ENCODE measurements at regions not wholly inside any gene's neighbourhood (a gene's known extent, or its start where the extent isn't known, plus 50 kb on each side); places are given as distances from the start of the nearest gene placed in this dataset.

DNA sequence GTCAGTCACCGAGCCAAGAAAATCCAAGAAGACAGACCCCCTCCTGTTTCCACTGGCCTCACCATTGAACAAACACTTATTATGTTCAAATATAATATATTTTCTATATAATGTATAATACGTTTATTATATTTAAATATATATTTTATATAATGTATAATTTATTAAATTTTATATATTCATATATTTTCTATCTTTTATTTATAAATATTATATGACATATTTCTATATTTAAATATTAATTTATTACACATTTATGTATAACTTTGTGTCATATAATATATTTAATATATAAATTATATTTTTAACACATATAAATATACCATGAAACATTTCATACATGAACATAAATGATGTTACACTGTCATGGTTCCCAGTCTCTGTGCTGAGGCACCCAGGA, 60.9 kb upstream of the RMDN2 start:
- TF ChIP-seq, protein P1, sequence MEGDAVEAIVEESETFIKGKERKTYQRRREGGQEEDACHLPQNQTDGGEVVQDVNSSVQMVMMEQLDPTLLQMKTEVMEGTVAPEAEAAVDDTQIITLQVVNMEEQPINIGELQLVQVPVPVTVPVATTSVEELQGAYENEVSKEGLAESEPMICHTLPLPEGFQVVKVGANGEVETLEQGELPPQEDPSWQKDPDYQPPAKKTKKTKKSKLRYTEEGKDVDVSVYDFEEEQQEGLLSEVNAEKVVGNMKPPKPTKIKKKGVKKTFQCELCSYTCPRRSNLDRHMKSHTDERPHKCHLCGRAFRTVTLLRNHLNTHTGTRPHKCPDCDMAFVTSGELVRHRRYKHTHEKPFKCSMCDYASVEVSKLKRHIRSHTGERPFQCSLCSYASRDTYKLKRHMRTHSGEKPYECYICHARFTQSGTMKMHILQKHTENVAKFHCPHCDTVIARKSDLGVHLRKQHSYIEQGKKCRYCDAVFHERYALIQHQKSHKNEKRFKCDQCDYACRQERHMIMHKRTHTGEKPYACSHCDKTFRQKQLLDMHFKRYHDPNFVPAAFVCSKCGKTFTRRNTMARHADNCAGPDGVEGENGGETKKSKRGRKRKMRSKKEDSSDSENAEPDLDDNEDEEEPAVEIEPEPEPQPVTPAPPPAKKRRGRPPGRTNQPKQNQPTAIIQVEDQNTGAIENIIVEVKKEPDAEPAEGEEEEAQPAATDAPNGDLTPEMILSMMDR (conservative IDR thresholded peaks at IDR 0.05 in 1 of 2, IDR thresholded peaks at IDR 0.05 in 1 of 2; ENCODE audit: low read depth in 1 of 2, low read length in 2 of 2), result no peak
- no peak for TF ChIP-seq EZH2 (IDR thresholded peaks at IDR 0.05; ENCODE audit: low read length, missing control alignments)
